ENCODE measurements at regions not wholly inside any gene's neighbourhood (a gene's known extent, or its start where the extent isn't known, plus 50 kb on each side); places are given as distances from the start of the nearest gene placed in this dataset.

- TF ChIP-seq NFE2 (IDR thresholded peaks at IDR 0.05; ENCODE audit: low read depth) (no peak), MAFK (IDR thresholded peaks at IDR 0.05; ENCODE audit: low read length) (no peak), KDM4B (IDR thresholded peaks at IDR 0.05; ENCODE audit: borderline replicate concordance in 2 of 2, low read depth in 1 of 2) (no peak)
Measured at GRCh38 chr9:13942201-13942600, 371.7 kb downstream of the NFIB start.

Measured in K562 (cell line).